Loucy (cell line): ENCODE measurements at regions not wholly inside any gene's neighbourhood (a gene's known extent, or its start where the extent isn't known, plus 50 kb on each side); places are given as distances from the start of the nearest gene placed in this dataset.

ENCODE experiments used
- CTCF ChIP-seq: fragments of 200-600 bp; sonication (generic); conservative IDR thresholded peaks from 2 replicates; pipeline ENCODE4 v1.5.1; 2014; ENCODE audit warnings: mild to moderate bottlenecking, antibody characterized with exemption, low read length
- EZH2phosphoT487 ChIP-seq: fragments of 200-600 bp; IDR thresholded peaks from 2 replicates; pipeline ENCODE4 v1.6.1; 2018; ENCODE audit warnings: antibody characterized with exemption, mild to moderate bottlenecking, moderate library complexity, borderline replicate concordance

- TF ChIP-seq CTCF, result no peak
- TF ChIP-seq EZH2phosphoT487, result no peak
These were observed 406.7 kb downstream of the MLLT3 start for GRCh38 chr9:20215552-20215951.
